ENCODE measurements at regions not wholly inside any gene's neighbourhood (a gene's known extent, or its start where the extent isn't known, plus 50 kb on each side); places are given as distances from the start of the nearest gene placed in this dataset.
A peak's percentile ranks its signal among the peaks of the same experiment; 100 is the strongest.

DNA sequence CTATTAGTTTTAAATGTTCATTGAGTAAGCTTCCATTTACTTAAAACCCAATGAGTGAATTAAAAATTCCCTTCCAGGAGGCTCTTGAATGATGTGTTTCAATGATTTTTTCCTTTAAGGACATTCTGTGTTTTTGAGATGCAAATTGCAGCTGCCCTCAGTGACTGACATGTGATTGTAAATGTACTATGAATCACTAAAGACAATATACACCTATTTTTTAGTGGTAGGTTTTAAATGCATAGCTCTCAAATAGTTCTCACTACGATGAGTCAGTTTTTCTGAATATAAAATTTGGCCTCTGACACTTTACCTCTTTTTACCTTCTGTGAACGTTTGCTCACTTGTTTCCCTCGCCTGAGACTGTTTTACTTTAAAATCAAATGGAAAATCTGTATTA, 204.7 kb downstream of the BARHL2 start:
- Histone ChIP-seq H3K9me3 (ENCODE audit: insufficient read depth, low read depth, low read length) (no peaks in the 10 kb centered on the region), H3K27me3 (ENCODE audit: insufficient read depth, low read length) (no peaks in the 10 kb centered on the region), H3K27ac (ENCODE audit: low read length) (no peak overlapping the region), H3K9ac (ENCODE audit: low read depth, low read length) (no peak overlapping the region), H3K36me3 (ENCODE audit: insufficient read depth, low read depth, low read length) (no peaks in the 10 kb centered on the region), H3K4me1 (ENCODE audit: insufficient read depth, low read length) (peaks cover 8% of the 10 kb centered on the region; the same call in 1 of the 2 replicates), H3K4me3 (ENCODE audit: low read length) (no peak overlapping the region)

DNA sequence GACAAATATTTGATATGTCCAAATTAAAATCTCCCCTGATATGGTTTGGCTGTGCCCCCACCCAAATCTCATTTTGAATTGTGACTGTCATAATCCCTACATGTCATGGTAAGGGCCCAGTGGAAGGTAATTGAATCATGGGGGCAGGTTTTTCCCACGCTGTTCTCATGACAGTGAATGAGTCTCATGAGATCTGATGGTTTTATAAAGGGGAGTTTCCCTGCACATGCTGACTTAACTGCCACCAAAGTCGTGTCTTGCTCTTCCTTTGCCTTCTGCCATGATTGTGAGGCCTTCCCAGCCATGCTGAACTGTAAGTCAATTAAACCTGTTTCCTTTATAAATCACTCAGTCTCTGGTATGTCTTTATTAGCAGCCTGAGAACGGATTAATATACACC, 207.0 kb downstream of the BARHL2 start:
- Histone ChIP-seq H3K4me1 (ENCODE audit: insufficient read depth, low read length) (peaks cover 8% of the 10 kb centered on the region; the same call in 1 of the 2 replicates), H3K27ac (ENCODE audit: low read length) (no peak overlapping the region)

DNA sequence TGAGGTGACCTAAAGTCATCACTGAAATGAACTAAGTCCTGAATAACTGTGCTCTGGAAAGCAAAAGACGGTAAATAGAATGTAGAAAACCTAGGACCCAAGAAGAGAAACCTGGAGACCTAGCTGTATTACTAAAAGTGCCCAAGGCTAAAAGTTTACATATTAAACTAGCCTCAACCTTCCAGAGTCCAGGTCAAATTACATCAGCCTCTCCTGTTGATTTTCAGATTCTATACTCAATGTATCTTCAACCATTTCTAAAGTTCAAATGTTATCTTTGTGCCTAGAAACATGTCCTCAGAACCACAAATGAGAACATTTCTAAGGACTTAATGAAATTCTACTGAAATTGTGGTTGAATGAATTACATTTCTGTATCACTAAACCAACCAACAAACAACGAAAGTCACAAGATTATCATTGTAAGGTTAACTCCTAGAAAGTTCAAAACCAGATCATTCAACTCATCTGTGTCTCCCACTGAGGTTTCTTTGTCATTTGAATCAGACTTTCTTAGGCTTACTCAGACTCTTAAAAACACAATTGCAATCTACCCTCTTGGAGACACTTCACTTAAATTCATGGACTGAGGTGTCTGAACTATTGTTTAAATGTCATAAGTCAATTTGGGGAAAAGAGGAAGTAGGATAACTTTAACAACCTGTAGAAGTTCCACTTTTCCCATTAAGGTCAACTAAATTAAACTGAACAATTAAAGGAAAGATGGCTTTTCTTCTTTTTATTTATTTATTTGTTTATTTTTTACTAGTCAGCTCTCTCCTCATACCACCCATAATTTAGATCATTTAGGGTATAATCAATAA, 207.7 kb downstream of the BARHL2 start:
- no peaks in the 10 kb centered on the region for H3K9me3 ChIP-seq (ENCODE audit: insufficient read depth, low read depth, low read length)
- no peak overlapping the region for H3K9ac ChIP-seq (ENCODE audit: low read depth, low read length)
- peaks cover 8% of the 10 kb centered on the region; the same call in 1 of the 2 replicates for H3K4me1 ChIP-seq (ENCODE audit: insufficient read depth, low read length)
- H3K27ac ChIP-seq (ENCODE audit: low read length), result no peak overlapping the region
- no peaks in the 10 kb centered on the region for H3K27me3 ChIP-seq (ENCODE audit: insufficient read depth, low read length)
- H3K36me3 ChIP-seq (ENCODE audit: insufficient read depth, low read depth, low read length), result no peaks in the 10 kb centered on the region
- H3K4me3 ChIP-seq (ENCODE audit: low read length), result no peak overlapping the region

More for the DNA sequence above, 207.0 kb downstream of the BARHL2 start:
- H3K27me3 ChIP-seq (ENCODE audit: insufficient read depth, low read length), result no peaks in the 10 kb centered on the region
- H3K4me3 ChIP-seq (ENCODE audit: low read length), result no peak overlapping the region
- H3K9ac ChIP-seq (ENCODE audit: low read depth, low read length), result no peak overlapping the region
- H3K9me3 ChIP-seq (ENCODE audit: insufficient read depth, low read depth, low read length), result no peaks in the 10 kb centered on the region
- no peaks in the 10 kb centered on the region for H3K36me3 ChIP-seq (ENCODE audit: insufficient read depth, low read depth, low read length)

DNA sequence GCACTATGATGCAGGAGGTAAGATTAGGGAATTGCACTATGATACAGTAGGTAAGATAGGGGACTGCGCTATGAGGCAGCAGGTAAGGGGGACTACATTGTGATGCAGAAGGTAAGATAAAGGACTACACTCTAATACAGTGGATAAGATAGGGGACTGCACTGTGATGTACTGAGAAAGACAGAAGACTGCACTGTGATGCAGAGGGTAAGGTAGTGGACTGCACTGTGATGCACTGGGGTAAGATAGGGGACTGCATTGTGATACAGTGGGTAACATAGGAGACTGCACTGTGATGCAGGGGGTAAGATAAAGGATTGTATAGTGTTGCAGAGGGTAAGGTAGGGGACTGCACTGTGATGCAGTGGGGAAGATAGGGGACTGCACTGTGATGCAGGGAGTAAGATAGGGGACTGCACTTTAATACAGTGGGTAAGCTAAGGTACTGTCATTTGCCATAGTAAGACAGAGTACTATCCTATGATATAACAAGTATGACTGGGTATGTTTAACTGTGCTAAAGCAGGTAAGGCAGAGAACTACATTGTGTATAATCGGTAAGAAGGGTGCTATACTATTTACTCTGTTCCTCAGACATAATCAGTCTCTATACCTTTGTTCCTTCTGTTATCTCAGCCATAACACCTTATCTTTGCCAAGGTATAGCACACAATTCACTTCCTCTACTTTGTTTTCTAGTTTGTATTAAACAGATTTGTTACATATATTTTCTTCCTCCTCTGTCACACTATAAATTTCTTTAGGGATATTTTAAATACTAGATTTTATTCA, 208.5 kb downstream of the BARHL2 start:
- H3K27ac ChIP-seq (ENCODE audit: low read length), result no peak overlapping the region
- H3K9me3 ChIP-seq (ENCODE audit: insufficient read depth, low read depth, low read length), result no peaks in the 10 kb centered on the region
- H3K9ac ChIP-seq (ENCODE audit: low read depth, low read length), result no peak overlapping the region
- H3K4me3 ChIP-seq (ENCODE audit: low read length), result no peak overlapping the region
- H3K4me1 ChIP-seq (ENCODE audit: insufficient read depth, low read length), result peaks cover 8% of the 10 kb centered on the region; the same call in 1 of the 2 replicates
- no peaks in the 10 kb centered on the region for H3K27me3 ChIP-seq (ENCODE audit: insufficient read depth, low read length)
- H3K36me3 ChIP-seq (ENCODE audit: insufficient read depth, low read depth, low read length), result no peaks in the 10 kb centered on the region

DNA sequence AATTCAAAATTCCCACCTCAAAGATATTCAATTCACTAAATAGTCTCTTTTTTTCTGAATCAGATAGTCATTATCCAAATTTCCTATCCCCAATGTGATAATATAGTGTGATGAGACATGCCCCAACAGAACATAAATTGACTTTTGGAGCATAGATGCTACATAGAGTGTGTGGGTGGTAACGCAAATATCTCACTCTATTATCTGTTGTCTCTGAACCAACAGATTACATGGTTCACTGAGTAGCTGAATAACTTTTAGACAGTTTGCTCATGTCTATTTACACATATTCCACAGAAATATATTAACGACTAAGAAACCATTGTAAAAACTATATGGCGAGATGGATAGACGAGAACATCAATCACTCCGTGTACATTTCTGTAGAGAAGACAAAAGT, 209.9 kb downstream of the BARHL2 start:
- no peak overlapping the region for H3K9ac ChIP-seq (ENCODE audit: low read depth, low read length)
- no peak overlapping the region for H3K4me3 ChIP-seq (ENCODE audit: low read length)
- no peaks in the 10 kb centered on the region for H3K27me3 ChIP-seq (ENCODE audit: insufficient read depth, low read length)
- H3K9me3 ChIP-seq (ENCODE audit: insufficient read depth, low read depth, low read length), result no peaks in the 10 kb centered on the region
- H3K27ac ChIP-seq (ENCODE audit: low read length), result no peak overlapping the region
- no peaks in the 10 kb centered on the region for H3K36me3 ChIP-seq (ENCODE audit: insufficient read depth, low read depth, low read length)
- peaks cover 18% of the 10 kb centered on the region; the same call in 1 of the 2 replicates for H3K4me1 ChIP-seq (ENCODE audit: insufficient read depth, low read length)

DNA sequence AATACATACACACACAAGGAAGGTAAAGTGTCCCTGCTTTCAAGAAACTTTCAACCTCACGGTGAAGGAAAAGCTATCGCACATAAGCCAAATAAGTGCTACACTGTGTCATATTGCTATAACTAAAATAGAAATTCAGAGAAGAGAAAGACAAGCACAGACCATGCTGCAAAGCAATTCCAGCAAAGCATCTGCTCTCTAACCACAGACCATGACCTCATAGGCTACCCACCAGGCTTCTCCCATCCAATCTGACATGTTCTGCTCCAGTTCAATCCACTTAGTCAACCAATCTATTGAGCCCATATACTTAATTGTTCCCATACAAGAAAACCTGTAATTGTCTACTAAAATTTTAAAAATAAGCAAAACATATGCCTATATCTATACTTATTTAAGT, 211.3 kb downstream of the BARHL2 start:
- H3K4me1 ChIP-seq (ENCODE audit: insufficient read depth, low read length), result peaks cover 26% of the 10 kb centered on the region; the same call in 1 of the 2 replicates
- no peaks in the 10 kb centered on the region for H3K27me3 ChIP-seq (ENCODE audit: insufficient read depth, low read length)
- no peak overlapping the region for H3K9ac ChIP-seq (ENCODE audit: low read depth, low read length)
- no peaks in the 10 kb centered on the region for H3K9me3 ChIP-seq (ENCODE audit: insufficient read depth, low read depth, low read length)
- no peak overlapping the region for H3K27ac ChIP-seq (ENCODE audit: low read length)
- no peaks in the 10 kb centered on the region for H3K36me3 ChIP-seq (ENCODE audit: insufficient read depth, low read depth, low read length)
- no peak overlapping the region for H3K4me3 ChIP-seq (ENCODE audit: low read length)

DNA sequence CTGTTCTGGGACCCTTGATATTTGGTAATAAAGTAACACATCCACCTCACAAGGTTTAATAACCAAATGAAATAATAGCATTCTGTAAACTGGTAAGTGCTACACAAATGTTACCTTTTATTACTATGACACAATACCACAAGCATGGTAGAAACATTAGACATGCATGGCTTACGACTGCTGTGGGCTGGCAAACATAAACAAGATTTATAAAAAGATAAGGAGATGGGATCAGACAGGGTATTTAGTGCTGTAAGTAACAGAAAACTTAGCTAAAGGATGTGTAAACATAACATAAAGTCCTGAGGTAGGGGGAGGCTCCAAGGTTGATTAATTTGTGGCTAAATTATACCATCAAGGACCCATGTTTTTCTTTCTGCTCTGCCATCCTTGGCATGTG, 212.6 kb downstream of the BARHL2 start:
- H3K9me3 ChIP-seq (ENCODE audit: insufficient read depth, low read depth, low read length), result no peaks in the 10 kb centered on the region
- no peaks in the 10 kb centered on the region for H3K36me3 ChIP-seq (ENCODE audit: insufficient read depth, low read depth, low read length)
- peaks cover 23% of the 10 kb centered on the region; the same call in 1 of the 2 replicates for H3K4me1 ChIP-seq (ENCODE audit: insufficient read depth, low read length)
- no peak overlapping the region for H3K4me3 ChIP-seq (ENCODE audit: low read length)
- no peaks in the 10 kb centered on the region for H3K27me3 ChIP-seq (ENCODE audit: insufficient read depth, low read length)
- no peak overlapping the region for H3K9ac ChIP-seq (ENCODE audit: low read depth, low read length)
- no peak overlapping the region for H3K27ac ChIP-seq (ENCODE audit: low read length)

DNA sequence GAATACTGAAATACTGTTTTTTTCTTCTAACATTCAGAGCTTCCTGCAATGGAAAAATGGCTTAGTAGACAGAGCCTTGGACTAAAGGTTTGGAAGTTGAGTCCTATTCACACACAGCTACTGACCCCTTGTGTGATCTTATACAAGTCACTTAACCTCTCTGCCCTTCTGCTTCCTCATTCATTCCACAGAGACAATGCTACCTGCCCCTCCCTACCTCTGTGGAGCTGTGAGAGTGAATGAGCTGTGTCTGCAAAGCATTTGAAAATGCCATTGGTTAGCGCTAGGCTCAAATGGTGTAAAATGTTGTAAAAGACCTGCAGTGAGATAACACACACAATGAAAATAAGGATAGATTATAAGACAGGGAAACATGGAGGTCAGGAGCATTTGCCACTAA, 214.4 kb downstream of the BARHL2 start:
- no peaks in the 10 kb centered on the region for H3K36me3 ChIP-seq (ENCODE audit: insufficient read depth, low read depth, low read length)
- no peaks in the 10 kb centered on the region for H3K9me3 ChIP-seq (ENCODE audit: insufficient read depth, low read depth, low read length)
- peaks cover 17% of the 10 kb centered on the region; the same call in 1 of the 2 replicates for H3K4me1 ChIP-seq (ENCODE audit: insufficient read depth, low read length)
- no peak overlapping the region for H3K9ac ChIP-seq (ENCODE audit: low read depth, low read length)
- no peak overlapping the region for H3K27ac ChIP-seq (ENCODE audit: low read length)
- H3K4me3 ChIP-seq (ENCODE audit: low read length), result no peak overlapping the region
- H3K27me3 ChIP-seq (ENCODE audit: insufficient read depth, low read length), result no peaks in the 10 kb centered on the region

DNA sequence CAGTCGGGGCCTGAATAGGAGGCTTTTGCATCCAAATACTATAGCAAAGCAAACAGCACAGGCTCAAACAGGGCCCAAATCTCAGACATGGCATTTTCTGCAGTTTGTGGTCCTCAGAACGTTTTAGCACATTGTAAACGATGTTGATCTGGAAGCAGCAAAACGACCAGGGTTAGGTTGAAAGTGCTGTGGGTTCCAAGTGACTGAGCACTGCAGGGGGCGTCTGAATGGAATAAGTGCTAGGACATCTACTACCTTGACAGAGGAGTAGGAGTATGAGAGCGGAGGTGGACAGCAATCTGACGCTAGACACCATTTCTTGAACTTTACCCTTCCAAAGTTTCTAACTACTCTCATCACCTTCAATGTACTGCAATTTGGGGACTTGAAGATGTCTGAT, 214.9 kb downstream of the BARHL2 start:
- Histone ChIP-seq H3K36me3 (ENCODE audit: insufficient read depth, low read depth, low read length) (no peaks in the 10 kb centered on the region), H3K27me3 (ENCODE audit: insufficient read depth, low read length) (no peaks in the 10 kb centered on the region), H3K9ac (ENCODE audit: low read depth, low read length) (no peak overlapping the region), H3K27ac (ENCODE audit: low read length) (no peak overlapping the region), H3K9me3 (ENCODE audit: insufficient read depth, low read depth, low read length) (no peaks in the 10 kb centered on the region), H3K4me3 (ENCODE audit: low read length) (no peak overlapping the region), H3K4me1 (ENCODE audit: insufficient read depth, low read length) (peaks cover 17% of the 10 kb centered on the region; the same call in 1 of the 2 replicates)

DNA sequence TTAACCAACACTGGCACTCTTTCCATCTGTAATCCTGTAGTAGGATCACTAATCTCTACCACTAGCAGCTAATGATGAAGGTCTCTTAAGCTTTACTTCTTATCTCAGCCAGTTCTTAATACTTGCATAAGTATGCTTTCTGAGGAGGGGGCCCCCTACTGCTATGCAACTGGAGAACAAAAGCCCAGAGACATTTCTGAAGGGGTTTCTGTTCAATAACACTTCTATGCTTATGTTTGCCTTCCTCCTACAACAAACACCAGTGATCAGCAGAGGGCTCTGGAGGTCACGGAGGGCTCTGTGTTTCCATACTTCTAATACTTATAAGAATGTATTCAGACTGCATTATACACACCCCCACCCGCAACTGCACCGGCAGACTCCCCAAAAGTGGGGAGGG, 215.8 kb downstream of the BARHL2 start:
- Histone ChIP-seq H3K9ac (ENCODE audit: low read depth, low read length) (no peak overlapping the region), H3K9me3 (ENCODE audit: insufficient read depth, low read depth, low read length) (no peaks in the 10 kb centered on the region), H3K36me3 (ENCODE audit: insufficient read depth, low read depth, low read length) (no peaks in the 10 kb centered on the region), H3K4me3 (ENCODE audit: low read length) (no peak overlapping the region), H3K4me1 (ENCODE audit: insufficient read depth, low read length) (peaks cover 17% of the 10 kb centered on the region; the same call in 1 of the 2 replicates), H3K27me3 (ENCODE audit: insufficient read depth, low read length) (no peaks in the 10 kb centered on the region), H3K27ac (ENCODE audit: low read length) (peak overlapping the region; percentile 39)

DNA sequence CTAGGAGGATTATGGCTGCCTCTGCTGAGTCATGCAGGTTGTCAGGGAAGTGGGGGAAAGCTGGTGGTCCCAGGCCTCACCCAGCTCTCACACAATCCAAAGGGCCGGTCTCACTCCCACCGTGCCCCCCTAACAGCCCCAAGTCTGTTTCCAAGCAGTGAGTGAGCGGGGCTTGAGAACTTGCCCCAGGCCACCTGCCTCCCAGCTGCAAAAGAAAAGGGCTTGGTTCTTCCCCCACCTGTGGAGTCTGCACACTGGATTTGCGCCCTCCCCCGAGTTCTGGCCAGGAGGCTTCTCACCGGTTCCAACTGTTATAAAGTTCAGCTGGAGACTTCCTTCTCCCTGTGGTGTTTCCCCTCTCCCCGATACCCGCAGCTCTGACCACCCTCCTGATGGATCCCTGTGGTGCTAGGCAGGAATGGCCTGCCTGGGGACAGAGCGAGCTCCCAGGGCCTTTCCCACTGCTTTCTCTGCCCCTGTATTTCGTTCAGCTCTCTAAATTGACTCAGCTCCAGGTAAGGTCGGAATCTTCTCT, 222.3 kb downstream of the BARHL2 start:
- no peaks in the 10 kb centered on the region for H3K36me3 ChIP-seq (ENCODE audit: insufficient read depth, low read depth, low read length)
- H3K27me3 ChIP-seq (ENCODE audit: insufficient read depth, low read length), result no peaks in the 10 kb centered on the region
- no peak overlapping the region for H3K4me3 ChIP-seq (ENCODE audit: low read length)
- no peaks in the 10 kb centered on the region for H3K9me3 ChIP-seq (ENCODE audit: insufficient read depth, low read depth, low read length)
- H3K9ac ChIP-seq (ENCODE audit: low read depth, low read length), result no peak overlapping the region
- peaks cover 10% of the 10 kb centered on the region; the same call in 1 of the 2 replicates for H3K4me1 ChIP-seq (ENCODE audit: insufficient read depth, low read length)
- H3K27ac ChIP-seq (ENCODE audit: low read length), result peak overlapping the region; percentile 22
